CD14-positive monocyte (primary cell): ENCODE measurements at regions not wholly inside any gene's neighbourhood (a gene's known extent, or its start where the extent isn't known, plus 50 kb on each side); places are given as distances from the start of the nearest gene placed in this dataset.

ENCODE experiments used
- DNase-seq, 3 donors: peaks; one replicate each; pipeline ENCODE4 v3.0.0-alpha.2; 2011 to 2022
- H2AFZ ChIP-seq: 2 replicates; pipeline ENCODE4 v1.6.0; 2012; ENCODE audit warnings: mild to moderate bottlenecking, low read depth, low read length, inconsistent platforms; ENCODE audit not compliant: insufficient read depth, poor library complexity, severe bottlenecking
- H3K27ac ChIP-seq, 2 donors: 1 replicate in 1 of 2; 2 replicates in 1 of 2; pipeline ENCODE4 v1.5.1; 2012 to 2013; ENCODE audit warnings: low read length in 2 of 2, control low read depth in 1 of 2, inconsistent platforms in 1 of 2, low read depth in 1 of 2, mild to moderate bottlenecking in 1 of 2
- H3K27me3 ChIP-seq, 2 donors: one replicate each; pipeline versions ENCODE4 v1.6.0 to v1.6.1; 2011 to 2013; ENCODE audit warnings: low read length in 2 of 2; ENCODE audit not compliant: control insufficient read depth in 2 of 2, insufficient read depth in 2 of 2
- H3K36me3 ChIP-seq, 2 donors: replicated peaks in 1 of 2; 1 replicate in 1 of 2; 2 replicates in 1 of 2; pipeline versions ENCODE4 v1.5.1 to v1.6.1; 2012 to 2013; ENCODE audit warnings: low read length in 2 of 2, control low read depth in 1 of 2, inconsistent platforms in 1 of 2, mild to moderate bottlenecking in 1 of 2; ENCODE audit not compliant: insufficient read depth in 2 of 2, control insufficient read depth in 1 of 2
- H3K4me1 ChIP-seq, 2 donors: 1 replicate in 1 of 2; 2 replicates in 1 of 2; pipeline versions ENCODE4 v1.5.1 to v1.6.1; 2012 to 2013; ENCODE audit warnings: low read length in 2 of 2, control low read depth in 1 of 2, inconsistent platforms in 1 of 2, mild to moderate bottlenecking in 1 of 2, moderate library complexity in 1 of 2; ENCODE audit not compliant: insufficient read depth in 2 of 2, control insufficient read depth in 1 of 2
- H3K4me2 ChIP-seq: replicated peaks from 2 replicates; pipeline ENCODE3; 2012; ENCODE audit warnings: low read length, moderate library complexity, mild to moderate bottlenecking; ENCODE audit not compliant: poor library complexity, severe bottlenecking; ENCODE audit errors: extremely low read depth
- H3K4me3 ChIP-seq, 3 experiments: fragments of 200-600 bp in 1 of 3; sonication (generic) in 1 of 3; replicated peaks in 1 of 3; 1 replicate in 2 of 3; 2 replicates in 1 of 3; pipeline ENCODE4 v1.5.1; 2011 to 2013; ENCODE audit warnings: low read length in 3 of 3, mild to moderate bottlenecking in 3 of 3, control low read depth in 2 of 3, low read depth in 2 of 3, inconsistent platforms in 1 of 3, moderate library complexity in 1 of 3
- H3K79me2 ChIP-seq: 2 replicates; pipeline ENCODE4 v1.6.0; 2012; ENCODE audit warnings: mild to moderate bottlenecking, control low read depth, inconsistent platforms, low read length, moderate library complexity; ENCODE audit not compliant: insufficient read depth
- H3K9ac ChIP-seq: 2 replicates; pipeline ENCODE4 v1.6.0; 2017; ENCODE audit warnings: low read length, mild to moderate bottlenecking; ENCODE audit not compliant: insufficient read depth, poor library complexity, severe bottlenecking
- H3K9me3 ChIP-seq, 2 donors: replicated peaks in 1 of 2; 1 replicate in 1 of 2; 2 replicates in 1 of 2; pipeline versions ENCODE4 v1.5.1 to v1.6.1; 2012 to 2013; ENCODE audit warnings: low read length in 2 of 2, control low read depth in 1 of 2; ENCODE audit not compliant: control insufficient read depth in 1 of 2, insufficient read depth in 1 of 2
- H4K20me1 ChIP-seq: 2 replicates; pipeline ENCODE4 v1.6.0; 2012; ENCODE audit warnings: mild to moderate bottlenecking, low read length, control low read depth, moderate library complexity; ENCODE audit not compliant: insufficient read depth
- H3K27ac Mint-ChIP-seq, 7 donors: one replicate each; pipeline ENCODE4 v1.8.0; 2020; ENCODE audit warnings: mild to moderate bottlenecking in 7 of 7, mixed read lengths in 7 of 7, moderate library complexity in 6 of 7, inconsistent platforms in 2 of 7
- H3K27me3 Mint-ChIP-seq, 3 donors: one replicate each; pipeline ENCODE4 v1.8.0; 2021 to 2022; ENCODE audit warnings: low read depth in 3 of 3, mild to moderate bottlenecking in 3 of 3, mixed read lengths in 3 of 3, moderate library complexity in 3 of 3, inconsistent platforms in 1 of 3
- H3K36me3 Mint-ChIP-seq, 2 donors: one replicate each; pipeline ENCODE4 v1.8.0; 2020; ENCODE audit warnings: mixed read lengths in 2 of 2, inconsistent platforms in 1 of 2, mild to moderate bottlenecking in 1 of 2
- H3K4me1 Mint-ChIP-seq: one replicate; pipeline ENCODE4 v1.8.0; 2020; ENCODE audit warnings: mild to moderate bottlenecking, mixed read lengths
- H3K4me3 Mint-ChIP-seq, 2 donors: one replicate each; pipeline ENCODE4 v1.8.0; 2020; ENCODE audit warnings: mild to moderate bottlenecking in 2 of 2, mixed read lengths in 2 of 2, moderate library complexity in 1 of 2
- H3K9me3 Mint-ChIP-seq, 7 donors: one replicate each; pipeline ENCODE4 v1.8.0; 2020 to 2022; ENCODE audit warnings: mixed read lengths in 7 of 7, mild to moderate bottlenecking in 6 of 7, moderate library complexity in 6 of 7, inconsistent platforms in 2 of 7
- CTCF ChIP-seq: fragments of 200-600 bp; IDR thresholded peaks from one replicate; pipeline ENCODE4 v1.8.0; 2022; ENCODE audit warnings: antibody characterized with exemption, mild to moderate bottlenecking
- WGBS: methylation state at CpG from one replicate; pipeline ENCODE4 v1.1.5; 2013; ENCODE audit warnings: missing lambda C conversion rate; ENCODE audit not compliant: insufficient coverage; 5-methylcytosine and 5-hydroxymethylcytosine counted together
- intact Hi-C, 2 donors: fragments of 100-400 bp; cut with micrococcal nuclease; formaldehyde crosslinking; loops; one replicate each; pipeline versions ENCODE4 v1.15.0 to v1.15.1; 2023

- Mint-ChIP-seq H3K4me1 (no peaks in the 10 kb centered on the region), H3K27me3 (no peaks in the 10 kb centered on the region), H3K4me3 (no peak overlapping the region), H3K9me3 (peaks cover 2 to 10% (median 5%) of the 10 kb centered on the region in 7 donors), H3K36me3 (no peaks in the 10 kb centered on the region), H3K27ac (peak overlapping the region in 1 of 7 donors; percentile 23)
- H3K9ac ChIP-seq: no peak overlapping the region
- no peaks in the 10 kb centered on the region for H4K20me1 ChIP-seq
- H3K4me2 ChIP-seq: no peak overlapping the region
- no peak for TF ChIP-seq CTCF
- no peak overlapping the region for H3K4me3 ChIP-seq
- intact Hi-C loops: no loop called here
- DNase-seq: no peak
- H3K27me3 ChIP-seq: no peaks in the 10 kb centered on the region
- WGBS: no CpG with 5 or more reads among the region's 2 CpGs
- no peaks in the 10 kb centered on the region for H3K4me1 ChIP-seq
- H3K36me3 ChIP-seq: no peaks in the 10 kb centered on the region
- H3K9me3 ChIP-seq: peaks cover 0 to 6% of the 10 kb centered on the region in 2 donors
- H2AFZ ChIP-seq: no peak overlapping the region
- no peak overlapping the region for H3K27ac ChIP-seq
- no peaks in the 10 kb centered on the region for H3K79me2 ChIP-seq
These were observed 732.9 kb downstream of the CETN3 start for GRCh38 chr5:89676634-89677033.

GRCh38 chr5:89673019-89673418 lies 736.5 kb downstream of the CETN3 start:
- WGBS: no CpG with 5 or more reads among the region's 1 CpG

More at GRCh38 chr5:89673019-89673418, 736.5 kb downstream of the CETN3 start:
- no peaks in the 10 kb centered on the region for H3K79me2 ChIP-seq
- Mint-ChIP-seq H3K4me1 (no peaks in the 10 kb centered on the region), H3K27ac (no peak overlapping the region), H3K27me3 (no peaks in the 10 kb centered on the region), H3K9me3 (peaks cover 0 to 10% (median 4%) of the 10 kb centered on the region in 7 donors), H3K36me3 (no peaks in the 10 kb centered on the region), H3K4me3 (no peak overlapping the region)
- H3K27ac ChIP-seq: no peak overlapping the region
- H2AFZ ChIP-seq: no peak overlapping the region
- H3K4me3 ChIP-seq: no peak overlapping the region
- peaks cover 0 to 6% of the 10 kb centered on the region in 2 donors for H3K9me3 ChIP-seq
- no peak for TF ChIP-seq CTCF
- intact Hi-C loops: no loop called here
- H3K4me2 ChIP-seq: no peak overlapping the region
- no peak for DNase-seq
- no peaks in the 10 kb centered on the region for H3K27me3 ChIP-seq
- no peak overlapping the region for H3K9ac ChIP-seq
- H3K36me3 ChIP-seq: no peaks in the 10 kb centered on the region
- no peaks in the 10 kb centered on the region for H3K4me1 ChIP-seq
- H4K20me1 ChIP-seq: no peaks in the 10 kb centered on the region
